ENCODE measurements at regions not wholly inside any gene's neighbourhood (a gene's known extent, or its start where the extent isn't known, plus 50 kb on each side); places are given as distances from the start of the nearest gene placed in this dataset.
"Not testable (repeated sequence)": the region's sequence is repeated elsewhere in the genome, so short reads cannot be mapped to it uniquely, and the experiment has no call there.

GRCh38 chr2:180291552-180292421 is 284.7 kb upstream of the CWC22 start:
- no peak for DNase-seq (ENCODE audit: low read depth in 3 of 3)

- no peak for DNase-seq (ENCODE audit: low read depth in 3 of 3)
These were observed 284.0 kb upstream of the CWC22 start for GRCh38 chr2:180291060-180291459.

- no peak for DNase-seq (ENCODE audit: low read depth in 3 of 3)
These were observed 282.5 kb upstream of the CWC22 start for GRCh38 chr2:180289627-180290026.

GRCh38 chr2:180279581-180279980 is 272.5 kb upstream of the CWC22 start:
- DNase-seq (ENCODE audit: low read depth in 3 of 3) = no peak

- DNase-seq (ENCODE audit: low read depth in 3 of 3) = no peak
These were observed 269.6 kb upstream of the CWC22 start for GRCh38 chr2:180276733-180277132.

GRCh38 chr2:180268006-180268405 is 260.9 kb upstream of the CWC22 start:
- no peak for DNase-seq (ENCODE audit: low read depth in 3 of 3)

GRCh38 chr2:180261976-180262375 is 254.9 kb upstream of the CWC22 start:
- DNase-seq (ENCODE audit: low read depth in 3 of 3) = no peak

GRCh38 chr2:180258579-180258978 is 251.5 kb upstream of the CWC22 start:
- DNase-seq (ENCODE audit: low read depth in 3 of 3) = no peak

GRCh38 chr2:180258041-180258537 is 251.0 kb upstream of the CWC22 start:
- no peak for DNase-seq (ENCODE audit: low read depth in 3 of 3)

- DNase-seq (ENCODE audit: low read depth in 3 of 3) = no peak
These were observed 250.2 kb upstream of the CWC22 start for GRCh38 chr2:180257247-180257646.

GRCh38 chr2:180255981-180256380 is 248.9 kb upstream of the CWC22 start:
- no peak for DNase-seq (ENCODE audit: low read depth in 3 of 3)

GRCh38 chr2:180254872-180255271 is 247.8 kb upstream of the CWC22 start:
- DNase-seq (ENCODE audit: low read depth in 3 of 3) = no peak

- DNase-seq (ENCODE audit: low read depth in 3 of 3) = no peak
These were observed 240.6 kb upstream of the CWC22 start for GRCh38 chr2:180247658-180248057.

- no peak for DNase-seq (ENCODE audit: low read depth in 3 of 3)
These were observed 239.2 kb upstream of the CWC22 start for GRCh38 chr2:180246268-180246667.

GRCh38 chr2:180240774-180241173 is 233.7 kb upstream of the CWC22 start:
- no peak for DNase-seq (ENCODE audit: low read depth in 3 of 3)

GRCh38 chr2:180238729-180239128 is 231.6 kb upstream of the CWC22 start:
- DNase-seq (ENCODE audit: low read depth in 3 of 3) = no peak

- DNase-seq (ENCODE audit: low read depth in 3 of 3) = not testable (repeated sequence)
These were observed 229.0 kb upstream of the CWC22 start for GRCh38 chr2:180236061-180236460.

GRCh38 chr2:180235506-180235905 is 228.4 kb upstream of the CWC22 start:
- DNase-seq (ENCODE audit: low read depth in 3 of 3) = not testable (repeated sequence)

GRCh38 chr2:180234991-180235390 is 227.9 kb upstream of the CWC22 start:
- not testable (repeated sequence) for DNase-seq (ENCODE audit: low read depth in 3 of 3)

- DNase-seq (ENCODE audit: low read depth in 3 of 3) = no peak
These were observed 223.9 kb upstream of the CWC22 start for GRCh38 chr2:180231015-180231414.

- DNase-seq (ENCODE audit: low read depth in 3 of 3) = no peak
These were observed 220.4 kb upstream of the CWC22 start for GRCh38 chr2:180227461-180227860.

GRCh38 chr2:180225118-180225517 is 218.0 kb upstream of the CWC22 start:
- DNase-seq (ENCODE audit: low read depth in 3 of 3) = no peak

- no peak for DNase-seq (ENCODE audit: low read depth in 3 of 3)
These were observed 215.5 kb upstream of the CWC22 start for GRCh38 chr2:180222644-180223043.

GRCh38 chr2:180219491-180219890 is 212.4 kb upstream of the CWC22 start:
- DNase-seq (ENCODE audit: low read depth in 3 of 3) = no peak

All from stimulated activated CD4-positive, alpha-beta T cell treated with anti-CD3 and anti-CD28 coated beads, TNF-alpha, amount 100 ng/mL, for 48 hours (primary cell).